Astrocyte (in vitro differentiated cells and primary cell): ENCODE measurements at regions not wholly inside any gene's neighbourhood (a gene's known extent, or its start where the extent isn't known, plus 50 kb on each side); places are given as distances from the start of the nearest gene placed in this dataset.

Experiments
- DNase-seq: peaks from one replicate; pipeline ENCODE4 v3.0.0-alpha.2; 2010; ENCODE audit warnings: low read depth
- FAIRE-seq: peaks from 2 replicates; lab custom pipeline; 2011; peaks lifted over from hg19 to GRCh38; lab: Jason Lieb, UNC
- H2AFZ ChIP-seq: 2 replicates; pipeline ENCODE4 v1.6.0; 2012; ENCODE audit warnings: low read depth, low read length, inconsistent platforms
- H3K27ac ChIP-seq: 2 replicates; pipeline ENCODE4 v1.5.1; 2011; ENCODE audit warnings: low read depth, low read length, inconsistent platforms
- H3K27me3 ChIP-seq: 2 replicates; pipeline ENCODE4 v1.6.0; 2011; ENCODE audit warnings: low read length, inconsistent platforms; ENCODE audit not compliant: insufficient read depth
- H3K36me3 ChIP-seq: 2 replicates; pipeline ENCODE4 v1.5.1; 2011; ENCODE audit warnings: low read length, inconsistent platforms; ENCODE audit not compliant: insufficient read depth
- H3K4me1 ChIP-seq: 2 replicates; pipeline ENCODE4 v1.5.1; 2011; ENCODE audit warnings: low read length, inconsistent platforms; ENCODE audit not compliant: insufficient read depth
- H3K4me2 ChIP-seq: 2 replicates; pipeline ENCODE4 v1.6.0; 2012; ENCODE audit warnings: low read length, inconsistent platforms
- H3K4me3 ChIP-seq: 2 replicates; pipeline ENCODE4 v1.5.1; 2011; ENCODE audit warnings: low read depth, mild to moderate bottlenecking, low read length, inconsistent platforms; ENCODE audit not compliant: insufficient read depth
- H3K79me2 ChIP-seq: 2 replicates; pipeline ENCODE4 v1.6.0; 2012; ENCODE audit warnings: mild to moderate bottlenecking, low read length, inconsistent platforms; ENCODE audit not compliant: insufficient read depth
- H3K9ac ChIP-seq: 2 replicates; pipeline ENCODE4 v1.6.0; 2012; ENCODE audit warnings: mild to moderate bottlenecking, low read length, inconsistent platforms
- H3K9me3 ChIP-seq: 2 replicates; pipeline ENCODE4 v1.5.1; 2012; ENCODE audit warnings: low read depth, mild to moderate bottlenecking, low read length, inconsistent platforms; ENCODE audit not compliant: insufficient read depth
- H4K20me1 ChIP-seq: 2 replicates; pipeline ENCODE4 v1.6.0; 2012; ENCODE audit warnings: low read length, inconsistent platforms; ENCODE audit not compliant: insufficient read depth
- H3K27ac Mint-ChIP-seq: one replicate; pipeline ENCODE4 v1.8.0; 2021; ENCODE audit warnings: mild to moderate bottlenecking, mixed read lengths; ENCODE audit not compliant: unreplicated experiment
- H3K27me3 Mint-ChIP-seq: one replicate; pipeline ENCODE4 v1.8.0; 2021; ENCODE audit warnings: low read depth, mixed read lengths; ENCODE audit not compliant: unreplicated experiment
- H3K36me3 Mint-ChIP-seq: one replicate; pipeline ENCODE4 v1.8.0; 2021; ENCODE audit warnings: low read depth, mixed read lengths; ENCODE audit not compliant: unreplicated experiment
- H3K4me1 Mint-ChIP-seq: one replicate; pipeline ENCODE4 v1.8.0; 2021; ENCODE audit warnings: low read depth, mixed read lengths; ENCODE audit not compliant: unreplicated experiment
- H3K4me3 Mint-ChIP-seq: one replicate; pipeline ENCODE4 v1.8.0; 2021; ENCODE audit warnings: mild to moderate bottlenecking, moderate library complexity, mixed read lengths; ENCODE audit not compliant: unreplicated experiment
- H3K9me3 Mint-ChIP-seq: one replicate; pipeline ENCODE4 v1.8.0; 2021; ENCODE audit warnings: mild to moderate bottlenecking, mixed read lengths; ENCODE audit not compliant: unreplicated experiment
- CTCF ChIP-seq: IDR thresholded peaks from 2 replicates; pipeline ENCODE4 v1.5.1; 2011; ENCODE audit warnings: low read depth, mild to moderate bottlenecking, inconsistent platforms, low read length, moderate library complexity; ENCODE audit not compliant: insufficient read depth
- EZH2 ChIP-seq: IDR thresholded peaks from 2 replicates; pipeline ENCODE4 v1.6.1; 2012; ENCODE audit warnings: mild to moderate bottlenecking, low read length, inconsistent platforms; ENCODE audit not compliant: insufficient read depth

GRCh38 chr7:85972504-85973141 is 671.1 kb upstream of the GRM3 start:
- no peak overlapping the region for H2AFZ ChIP-seq
- no peaks in the 10 kb centered on the region for H4K20me1 ChIP-seq
- TF ChIP-seq EZH2, result no peak
- TF ChIP-seq CTCF, result no peak
- H3K36me3 Mint-ChIP-seq, result no peaks in the 10 kb centered on the region
- no peaks in the 10 kb centered on the region for H3K79me2 ChIP-seq
- H3K9me3 Mint-ChIP-seq, result no peaks in the 10 kb centered on the region
- H3K9ac ChIP-seq, result no peak overlapping the region
- no peaks in the 10 kb centered on the region for H3K4me1 Mint-ChIP-seq
- no peak overlapping the region for H3K4me3 ChIP-seq
- no peaks in the 10 kb centered on the region for H3K9me3 ChIP-seq
- H3K4me3 Mint-ChIP-seq, result no peak overlapping the region
- H3K27ac ChIP-seq, result no peak overlapping the region
- H3K27me3 Mint-ChIP-seq, result no peaks in the 10 kb centered on the region
- no peaks in the 10 kb centered on the region for H3K36me3 ChIP-seq
- H3K27ac Mint-ChIP-seq, result no peak overlapping the region
- H3K4me2 ChIP-seq, result no peak overlapping the region
- H3K27me3 ChIP-seq, result no peaks in the 10 kb centered on the region
- H3K4me1 ChIP-seq, result no peaks in the 10 kb centered on the region
- DNase-seq (no peak), FAIRE-seq (no peak)

- Mint-ChIP-seq H3K27ac (no peak overlapping the region), H3K27me3 (no peaks in the 10 kb centered on the region), H3K9me3 (no peaks in the 10 kb centered on the region), H3K4me3 (no peak overlapping the region), H3K36me3 (no peaks in the 10 kb centered on the region), H3K4me1 (no peaks in the 10 kb centered on the region)
- Histone ChIP-seq H3K9me3 (no peaks in the 10 kb centered on the region), H3K4me1 (no peaks in the 10 kb centered on the region), H3K4me3 (no peak overlapping the region), H3K4me2 (no peak overlapping the region), H2AFZ (no peak overlapping the region), H3K27me3 (no peaks in the 10 kb centered on the region), H4K20me1 (no peaks in the 10 kb centered on the region), H3K9ac (no peak overlapping the region), H3K27ac (no peak overlapping the region), H3K79me2 (no peaks in the 10 kb centered on the region), H3K36me3 (no peaks in the 10 kb centered on the region)
- no peak for DNase-seq
- TF ChIP-seq CTCF (no peak), EZH2 (no peak)
- FAIRE-seq, result no peak
Measured at GRCh38 chr7:85954961-85955360, 688.7 kb upstream of the GRM3 start.

GRCh38 chr7:85950871-85951270 is 692.8 kb upstream of the GRM3 start:
- Histone ChIP-seq H3K4me2 (no peak overlapping the region), H3K4me1 (no peaks in the 10 kb centered on the region), H2AFZ (no peak overlapping the region), H3K9me3 (no peaks in the 10 kb centered on the region), H3K79me2 (no peaks in the 10 kb centered on the region), H3K9ac (no peak overlapping the region), H3K4me3 (no peak overlapping the region), H3K36me3 (no peaks in the 10 kb centered on the region), H3K27me3 (no peaks in the 10 kb centered on the region), H4K20me1 (no peaks in the 10 kb centered on the region), H3K27ac (no peak overlapping the region)
- DNase-seq, result no peak
- H3K4me3 Mint-ChIP-seq, result no peak overlapping the region
- FAIRE-seq, result no peak
- TF ChIP-seq EZH2, result no peak
- no peak for TF ChIP-seq CTCF
- H3K9me3 Mint-ChIP-seq, result peaks cover 15% of the 10 kb centered on the region
- no peaks in the 10 kb centered on the region for H3K4me1 Mint-ChIP-seq
- H3K36me3 Mint-ChIP-seq, result no peaks in the 10 kb centered on the region
- no peaks in the 10 kb centered on the region for H3K27me3 Mint-ChIP-seq
- no peak overlapping the region for H3K27ac Mint-ChIP-seq
